Upper lobe of left lung (tissue), 4 donors: ENCODE measurements at regions not wholly inside any gene's neighbourhood (a gene's known extent, or its start where the extent isn't known, plus 50 kb on each side); places are given as distances from the start of the nearest gene placed in this dataset.
"Not testable (repeated sequence)": the region's sequence is repeated elsewhere in the genome, so short reads cannot be mapped to it uniquely, and the experiment has no call there.

Experiments
- POLR2A ChIP-seq, 4 donors: fragments of 450-650 bp; IDR thresholded peaks; one replicate each; pipeline ENCODE4 v1.5.1; 2016 to 2017; ENCODE audit warnings: antibody characterized with exemption in 4 of 4, mild to moderate bottlenecking in 2 of 4
- TF ChIP-seq, protein P1 (sequence below), 6 experiments: fragments of 450-650 bp in 4 of 6; fragments of 200-600 bp in 2 of 6; sonication (generic) in 2 of 6; IDR thresholded peaks; one replicate each; pipeline ENCODE4 v1.5.1; 2016 to 2019; ENCODE audit warnings: antibody characterized with exemption in 6 of 6

DNA sequence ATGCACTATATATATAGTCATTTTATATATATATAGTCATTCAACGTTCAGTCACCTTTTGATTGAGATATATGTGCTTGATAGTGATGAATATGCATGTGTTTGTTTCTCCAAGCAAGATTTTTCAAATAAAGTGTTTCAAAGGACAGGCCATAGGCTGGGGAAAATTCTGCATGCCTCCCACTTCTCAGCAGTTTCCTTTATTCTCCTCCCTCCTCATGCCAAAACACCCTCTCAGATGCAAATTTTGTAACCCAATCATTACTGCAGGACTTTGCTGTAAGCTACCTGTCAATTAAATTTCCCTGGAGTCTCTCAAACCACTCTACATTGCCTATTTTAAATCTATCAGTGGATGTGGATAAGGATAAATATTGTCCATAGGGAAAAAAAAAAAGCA, 65.6 kb upstream of the SLC39A8 start:
- TF ChIP-seq POLR2A (IDR thresholded peaks at IDR 0.05), result not testable (repeated sequence)
- TF ChIP-seq, protein P1, sequence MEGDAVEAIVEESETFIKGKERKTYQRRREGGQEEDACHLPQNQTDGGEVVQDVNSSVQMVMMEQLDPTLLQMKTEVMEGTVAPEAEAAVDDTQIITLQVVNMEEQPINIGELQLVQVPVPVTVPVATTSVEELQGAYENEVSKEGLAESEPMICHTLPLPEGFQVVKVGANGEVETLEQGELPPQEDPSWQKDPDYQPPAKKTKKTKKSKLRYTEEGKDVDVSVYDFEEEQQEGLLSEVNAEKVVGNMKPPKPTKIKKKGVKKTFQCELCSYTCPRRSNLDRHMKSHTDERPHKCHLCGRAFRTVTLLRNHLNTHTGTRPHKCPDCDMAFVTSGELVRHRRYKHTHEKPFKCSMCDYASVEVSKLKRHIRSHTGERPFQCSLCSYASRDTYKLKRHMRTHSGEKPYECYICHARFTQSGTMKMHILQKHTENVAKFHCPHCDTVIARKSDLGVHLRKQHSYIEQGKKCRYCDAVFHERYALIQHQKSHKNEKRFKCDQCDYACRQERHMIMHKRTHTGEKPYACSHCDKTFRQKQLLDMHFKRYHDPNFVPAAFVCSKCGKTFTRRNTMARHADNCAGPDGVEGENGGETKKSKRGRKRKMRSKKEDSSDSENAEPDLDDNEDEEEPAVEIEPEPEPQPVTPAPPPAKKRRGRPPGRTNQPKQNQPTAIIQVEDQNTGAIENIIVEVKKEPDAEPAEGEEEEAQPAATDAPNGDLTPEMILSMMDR (IDR thresholded peaks at IDR 0.05), result not testable (repeated sequence)
